Right cardiac atrium (tissue), 5 donors: ENCODE measurements at regions not wholly inside any gene's neighbourhood (a gene's known extent, or its start where the extent isn't known, plus 50 kb on each side); places are given as distances from the start of the nearest gene placed in this dataset.

Experiments used
- ATAC-seq, 2 donors: fragments of 200-7000 bp; cut with Tn5 transposase; one replicate each; pipeline versions ENCODE4 v1.8.0 to v1.9.1; 2020; ENCODE audit warnings: moderate library complexity in 2 of 2, mild to moderate bottlenecking in 1 of 2
- DNase-seq, 3 donors: peaks; one replicate each; pipeline ENCODE4 v3.0.0-alpha.2; 2020
- H3K27ac ChIP-seq: one replicate; pipeline ENCODE4 v1.5.1; 2013; ENCODE audit warnings: mild to moderate bottlenecking, low read length, control low read depth, moderate library complexity
- H3K27me3 ChIP-seq: one replicate; pipeline ENCODE4 v1.6.1; 2013; ENCODE audit not compliant: control insufficient read depth, insufficient read depth
- H3K4me1 ChIP-seq: one replicate; pipeline ENCODE4 v1.6.1; 2013; ENCODE audit warnings: low read length; ENCODE audit not compliant: control insufficient read depth, insufficient read depth
- H3K4me3 ChIP-seq: one replicate; pipeline ENCODE4 v1.5.1; 2013; ENCODE audit warnings: low read length, control low read depth
- H3K9me3 ChIP-seq: one replicate; pipeline ENCODE4 v1.6.1; 2013; ENCODE audit warnings: low read length; ENCODE audit not compliant: control insufficient read depth
- WGBS: extraction: QIAGEN DNeasy Blood & Tissue Kit; methylation state at CpG from one replicate; pipeline ENCODE4 v1.1.7; 2013; 5-methylcytosine and 5-hydroxymethylcytosine counted together
- intact Hi-C, 4 donors: fragments of 100-400 bp; cut with DNase I; formaldehyde crosslinking; loops; one replicate each; pipeline versions ENCODE4 v1.11.0 to v1.14.0; 2022 to 2023
- donor health status: healthy with polysubstance abuse.
- donor health status: DM: no; HTN: yes; CAD: no.
- donor health status: DM: no; HTN: no; CAD: no.
- donor health status: DM: no; HTN: yes; CAD: no; lungs with severe emphysema.
- donor health status: DM: yes; HTN: yes; CAD: no.

DNA sequence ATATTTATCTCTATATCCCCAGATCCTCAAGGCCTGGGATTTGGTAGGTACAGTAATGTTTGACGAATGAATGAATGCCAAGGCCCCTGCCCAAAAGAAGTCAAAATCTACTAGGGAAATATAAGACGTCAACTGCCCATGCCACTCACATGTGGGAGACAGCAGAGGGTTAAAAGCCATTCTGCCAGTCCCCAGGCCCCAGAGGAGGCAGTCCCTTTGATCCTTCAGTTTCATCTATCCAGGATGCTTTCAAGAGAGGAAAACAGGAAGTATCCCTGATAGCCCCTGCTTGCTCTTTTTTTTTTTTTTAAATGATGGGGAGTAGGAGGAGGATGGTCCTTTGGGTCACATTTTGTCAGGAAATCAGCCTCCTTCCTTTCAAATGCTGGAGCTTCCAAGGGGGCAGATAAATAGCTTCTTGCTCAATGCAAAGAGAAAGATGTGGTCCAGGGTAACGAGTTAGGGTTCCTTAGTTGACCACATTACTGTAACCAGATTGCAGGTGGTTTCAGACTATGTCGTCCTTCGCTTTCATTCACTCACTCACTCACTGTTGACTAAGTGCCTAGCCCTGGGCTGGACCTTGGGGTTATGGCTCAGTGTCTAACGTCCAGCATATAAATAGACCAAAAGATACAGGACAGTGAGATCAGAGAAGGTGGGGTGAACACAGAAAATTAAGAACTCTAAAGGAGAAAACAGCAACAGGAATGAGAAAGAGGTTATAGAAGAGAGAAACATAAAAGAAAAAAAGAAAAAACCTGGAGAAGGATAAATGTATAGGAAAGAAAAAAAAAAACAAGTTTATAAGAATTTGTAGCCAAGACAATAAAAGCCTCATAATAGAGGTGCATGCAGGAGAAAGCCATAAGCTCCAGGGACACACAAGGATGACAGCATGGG is 64.6 kb upstream of the PIM1 start:
- intact Hi-C loops, result no loop called here
- no peak overlapping the region for H3K27ac ChIP-seq
- H3K4me3 ChIP-seq, result no peak overlapping the region
- 68% methylated on average over 6 of the region's 6 CpGs for WGBS
- peaks cover 8% of the 10 kb centered on the region for H3K4me1 ChIP-seq
- DNase-seq, result no peak
- no peaks in the 10 kb centered on the region for H3K9me3 ChIP-seq
- no peak for ATAC-seq
- H3K27me3 ChIP-seq, result no peaks in the 10 kb centered on the region

DNA sequence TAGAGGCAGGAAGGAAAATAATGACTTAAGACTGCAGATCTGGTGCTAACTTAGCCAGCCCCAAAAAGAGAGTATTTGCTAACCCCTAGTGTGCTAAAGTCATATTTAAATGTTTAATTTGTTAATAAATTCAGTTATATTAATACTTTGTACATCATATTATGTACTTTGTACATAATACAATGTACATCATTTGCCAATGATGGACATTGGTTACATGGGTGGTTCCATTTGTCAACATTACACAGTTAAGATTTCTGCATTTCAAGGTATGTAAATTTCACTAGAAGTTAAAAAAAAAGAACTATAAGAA is 63.9 kb upstream of the PIM1 start:
- H3K27me3 ChIP-seq, result no peaks in the 10 kb centered on the region
- intact Hi-C loops, result no loop called here
- peaks cover 8% of the 10 kb centered on the region for H3K4me1 ChIP-seq
- no peak for ATAC-seq
- no peak for DNase-seq
- no peaks in the 10 kb centered on the region for H3K9me3 ChIP-seq
- no peak overlapping the region for H3K27ac ChIP-seq
- H3K4me3 ChIP-seq, result no peak overlapping the region

DNA sequence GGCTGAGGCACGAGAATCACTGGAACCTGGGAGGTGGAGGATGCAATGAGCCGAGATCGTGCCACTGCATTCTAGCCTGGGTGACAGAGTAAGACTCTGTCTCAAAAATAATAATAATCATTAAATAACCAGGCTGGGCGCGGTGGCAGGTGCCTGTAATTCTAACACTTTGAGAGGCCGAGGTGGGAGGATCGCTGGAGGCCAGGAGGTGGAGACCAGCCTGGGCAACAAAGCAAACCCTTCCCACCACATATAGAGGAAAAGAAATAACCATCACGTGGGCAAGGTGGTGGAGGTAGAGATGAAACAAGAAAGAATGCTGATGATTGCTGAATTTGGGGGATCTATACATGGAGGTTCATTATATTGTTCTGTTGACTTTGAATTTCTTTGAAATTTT is 63.4 kb upstream of the PIM1 start:
- DNase-seq, result no peak
- no peak overlapping the region for H3K27ac ChIP-seq
- WGBS, result 95% methylated on average over 8 of the region's 8 CpGs
- H3K27me3 ChIP-seq, result no peaks in the 10 kb centered on the region
- ATAC-seq, result no peak
- no peaks in the 10 kb centered on the region for H3K9me3 ChIP-seq
- peaks cover 8% of the 10 kb centered on the region for H3K4me1 ChIP-seq
- H3K4me3 ChIP-seq, result no peak overlapping the region
- intact Hi-C loops, result no loop called here

DNA sequence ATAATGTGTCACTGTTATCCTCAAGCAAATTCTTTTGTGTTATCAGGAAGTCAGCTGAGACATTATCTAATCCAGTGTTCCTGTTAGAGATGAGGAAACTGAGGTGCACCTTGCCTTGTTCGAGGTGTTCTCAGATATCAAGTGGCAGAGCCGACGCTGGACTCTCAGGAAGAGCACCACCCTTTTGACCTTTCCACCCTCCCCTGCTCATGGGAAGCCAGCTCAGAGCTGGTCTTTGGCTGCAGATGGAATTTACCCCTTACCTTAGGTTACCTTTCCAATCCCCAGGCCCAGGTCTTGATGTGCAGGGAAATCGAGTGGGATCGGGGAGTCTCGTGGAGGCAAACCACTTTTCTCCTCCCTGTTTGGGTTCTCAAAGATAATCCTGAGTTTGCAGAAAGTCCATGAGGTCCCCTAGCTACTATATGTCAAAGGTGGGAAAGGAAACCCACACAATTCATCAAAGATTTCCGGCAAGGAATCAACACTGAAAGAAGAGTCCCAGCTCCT is 62.9 kb upstream of the PIM1 start:
- H3K27ac ChIP-seq, result no peak overlapping the region
- peaks cover 8% of the 10 kb centered on the region for H3K4me1 ChIP-seq
- no peak for DNase-seq
- no peak for ATAC-seq
- H3K27me3 ChIP-seq, result no peaks in the 10 kb centered on the region
- intact Hi-C loops, result no loop called here
- no peaks in the 10 kb centered on the region for H3K9me3 ChIP-seq
- H3K4me3 ChIP-seq, result no peak overlapping the region
- WGBS, result 67% methylated on average over 7 of the region's 7 CpGs

DNA sequence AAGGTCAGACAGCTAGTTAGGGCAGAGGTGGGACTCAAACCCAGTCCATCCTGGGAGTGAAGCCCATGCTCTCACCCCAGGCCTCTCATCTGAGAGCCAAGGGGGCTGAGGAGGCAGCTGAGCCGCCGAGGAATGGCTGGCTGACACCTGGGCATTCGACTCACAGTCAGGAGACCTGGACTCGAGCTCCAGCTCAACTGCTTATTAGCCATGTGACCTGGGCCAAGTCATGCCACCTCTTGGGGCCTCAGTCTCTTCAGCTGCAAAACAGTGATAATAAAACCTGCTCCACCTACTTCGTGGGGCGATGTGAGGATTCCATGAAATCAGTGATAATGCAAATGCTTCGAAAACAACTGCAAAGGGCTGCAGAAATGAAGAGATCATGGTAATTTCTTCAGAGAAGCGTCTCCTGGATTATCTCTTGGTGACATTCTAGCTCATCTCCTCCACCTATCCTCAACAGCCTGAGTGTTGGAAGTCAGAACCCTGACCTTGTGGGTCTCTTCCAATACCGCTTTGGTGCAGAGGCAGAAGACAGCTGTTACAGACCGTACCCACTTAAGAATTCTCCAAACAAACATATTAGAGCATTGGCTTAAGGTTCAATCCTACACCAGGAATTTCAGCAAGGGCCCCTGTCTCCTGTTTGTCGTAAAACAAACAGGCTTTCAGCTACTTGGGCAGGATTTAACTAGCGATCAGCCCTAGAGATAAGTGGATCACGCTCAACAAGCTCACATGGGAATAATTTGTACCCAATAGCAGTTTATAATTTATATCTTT is 60.0 kb upstream of the PIM1 start:
- no peaks in the 10 kb centered on the region for H3K9me3 ChIP-seq
- ATAC-seq, result no peak
- H3K27ac ChIP-seq, result no peak overlapping the region
- no peaks in the 10 kb centered on the region for H3K27me3 ChIP-seq
- H3K4me3 ChIP-seq, result no peak overlapping the region
- peaks cover 2% of the 10 kb centered on the region for H3K4me1 ChIP-seq
- 72% methylated on average over 13 of the region's 13 CpGs for WGBS
- intact Hi-C loops, result no loop called here
- no peak for DNase-seq

GRCh38 chr6:37110500-37111461 is 59.2 kb upstream of the PIM1 start:
- H3K4me1 ChIP-seq, result peaks cover 2% of the 10 kb centered on the region
- peak overlapping the region; percentile 41 for H3K27ac ChIP-seq
- H3K4me3 ChIP-seq, result no peak overlapping the region
- H3K9me3 ChIP-seq, result no peaks in the 10 kb centered on the region
- DNase-seq (no peak), ATAC-seq (no peak)
- WGBS, result 78% methylated on average over 11 of the region's 11 CpGs
- intact Hi-C loops, result no loop called here
- H3K27me3 ChIP-seq, result no peaks in the 10 kb centered on the region

DNA sequence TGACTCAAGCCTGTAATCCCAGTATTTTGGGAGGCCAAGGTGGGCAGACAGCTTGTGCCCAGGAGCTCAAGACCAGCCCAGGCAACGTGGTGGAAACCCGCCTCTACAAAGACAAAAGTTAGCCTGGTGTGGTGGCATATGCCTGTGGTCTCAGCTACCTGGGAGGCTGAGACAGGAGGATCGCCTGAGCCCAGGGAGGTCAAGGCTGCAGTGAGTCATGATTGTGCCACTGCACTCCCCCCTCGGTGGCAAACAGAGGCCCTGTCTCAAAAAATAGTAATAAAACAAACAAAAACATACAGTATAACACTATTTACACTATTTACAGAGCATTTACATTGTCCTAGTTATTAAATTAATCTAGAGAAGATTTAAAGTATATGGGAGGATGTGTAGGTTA is 56.0 kb upstream of the PIM1 start:
- Histone ChIP-seq H3K4me1 (no peaks in the 10 kb centered on the region), H3K27ac (no peak overlapping the region), H3K9me3 (no peaks in the 10 kb centered on the region), H3K4me3 (no peak overlapping the region), H3K27me3 (no peaks in the 10 kb centered on the region)
- intact Hi-C loops, result no loop called here
- DNase-seq, result no peak
- no peak for ATAC-seq
- WGBS, result 90% methylated on average over 4 of the region's 4 CpGs

- no peaks in the 10 kb centered on the region for H3K27me3 ChIP-seq
- ATAC-seq (no peak), DNase-seq (no peak)
- no peaks in the 10 kb centered on the region for H3K4me1 ChIP-seq
- no peak overlapping the region for H3K27ac ChIP-seq
- no peak overlapping the region for H3K4me3 ChIP-seq
- intact Hi-C loops, result no loop called here
- no peaks in the 10 kb centered on the region for H3K9me3 ChIP-seq
- WGBS, result 90% methylated on average over 4 of the region's 4 CpGs
These were observed 55.3 kb upstream of the PIM1 start for GRCh38 chr6:37114612-37115011.

- H3K4me1 ChIP-seq, result no peaks in the 10 kb centered on the region
- H3K4me3 ChIP-seq, result no peak overlapping the region
- no peak overlapping the region for H3K27ac ChIP-seq
- 54% methylated on average over 10 of the region's 10 CpGs for WGBS
- intact Hi-C loops, result no loop called here
- ATAC-seq (no peak), DNase-seq (no peak)
- H3K9me3 ChIP-seq, result no peaks in the 10 kb centered on the region
- H3K27me3 ChIP-seq, result no peaks in the 10 kb centered on the region
These were observed 54.6 kb upstream of the PIM1 start for GRCh38 chr6:37115236-37115895.

- intact Hi-C loops, result no loop called here
These were observed 53.6 kb upstream of the PIM1 start for GRCh38 chr6:37116326-37116725.

More at GRCh38 chr6:37116326-37116725, 53.6 kb upstream of the PIM1 start:
- Histone ChIP-seq H3K4me1 (no peaks in the 10 kb centered on the region), H3K27ac (no peak overlapping the region), H3K27me3 (no peaks in the 10 kb centered on the region), H3K4me3 (no peak overlapping the region), H3K9me3 (no peaks in the 10 kb centered on the region)
- ATAC-seq, result no peak
- whole genome bisulfite sequencing, result 95% methylated on average over 2 of the region's 2 CpGs
- DNase-seq, result no peak
